SU-DHL-6 (cell line): ENCODE measurements at regions not wholly inside any gene's neighbourhood (a gene's known extent, or its start where the extent isn't known, plus 50 kb on each side); places are given as distances from the start of the nearest gene placed in this dataset.

Experiments used
- H2AFZ ChIP-seq: fragments of 200-600 bp; sonication (generic); 2 replicates; pipeline ENCODE4 v1.6.1; 2014; ENCODE audit warnings: low read depth, mild to moderate bottlenecking, moderate library complexity, mixed read lengths, antibody characterized with exemption, low read length; ENCODE audit not compliant: severe bottlenecking
- H3F3A ChIP-seq: fragments of 200-600 bp; shearing (Covaris generic); 2 replicates; pipeline ENCODE4 v1.6.0; 2016; ENCODE audit warnings: antibody characterized with exemption, mild to moderate bottlenecking; ENCODE audit not compliant: insufficient read depth
- H3K27ac ChIP-seq: fragments of 200-600 bp; sonication (generic); 2 replicates; pipeline ENCODE4 v1.5.1; 2016; ENCODE audit warnings: low read depth, mild to moderate bottlenecking, low read length, moderate library complexity, mixed read lengths
- H3K27me3 ChIP-seq: fragments of 200-600 bp; sonication (generic), shearing (Covaris generic); 2 replicates; pipeline ENCODE4 v1.6.0; 2014; ENCODE audit warnings: mild to moderate bottlenecking, low read length
- H3K36me3 ChIP-seq: fragments of 200-600 bp; sonication (generic); 2 replicates; pipeline ENCODE4 v1.6.1; 2014; ENCODE audit warnings: mild to moderate bottlenecking, low read length, mixed read lengths
- H3K4me2 ChIP-seq: fragments of 300-600, 200-600 bp; shearing (Covaris generic), sonication (generic); 2 replicates; pipeline ENCODE4 v1.6.0; 2014; ENCODE audit warnings: low read length, low read depth, mild to moderate bottlenecking; ENCODE audit not compliant: poor library complexity, severe bottlenecking
- H3K4me3 ChIP-seq: fragments of 200-600 bp; sonication (generic); 2 replicates; pipeline ENCODE4 v1.5.1; 2014; ENCODE audit warnings: antibody characterized with exemption, low read length, mild to moderate bottlenecking, mixed read lengths; ENCODE audit not compliant: insufficient read depth, poor library complexity, severe bottlenecking
- H3K79me2 ChIP-seq: fragments of 200-600 bp; sonication (generic); 2 replicates; pipeline ENCODE4 v1.6.1; 2014; ENCODE audit warnings: mild to moderate bottlenecking, low read length, moderate library complexity; ENCODE audit not compliant: insufficient read depth
- H3K9ac ChIP-seq: fragments of 200-600 bp; sonication (generic); 2 replicates; pipeline ENCODE4 v1.7.0; 2014; ENCODE audit warnings: mild to moderate bottlenecking, low read length
- H3K9me2 ChIP-seq: fragments of 200-600 bp; sonication (generic); replicated peaks from 2 replicates; pipeline ENCODE4 v1.6.1; 2014; ENCODE audit warnings: low read length; ENCODE audit not compliant: insufficient read depth
- H3K9me3 ChIP-seq: fragments of 200-600 bp; sonication (generic); 2 replicates; pipeline ENCODE4 v1.6.1; 2014; ENCODE audit warnings: low read length, mixed read lengths; ENCODE audit not compliant: insufficient read depth
- H4K20me1 ChIP-seq: fragments of 200-600 bp; sonication (generic); 2 replicates; pipeline ENCODE4 v1.6.1; 2014; ENCODE audit warnings: low read depth, mild to moderate bottlenecking, antibody characterized with exemption, low read length, moderate library complexity, mixed read lengths
- EZH2phosphoT487 ChIP-seq: fragments of 200-600 bp; sonication (generic), shearing (Covaris generic); conservative IDR thresholded peaks from 2 replicates; pipeline ENCODE4 v1.6.1; 2018; ENCODE audit warnings: mild to moderate bottlenecking, antibody characterized with exemption, low read length, moderate library complexity, mixed read lengths
- TF ChIP-seq, protein P1 (sequence below): fragments of 200-600 bp; sonication (generic); IDR thresholded peaks from one replicate; pipeline ENCODE4 v1.5.1; 2017; ENCODE audit warnings: antibody characterized with exemption, mild to moderate bottlenecking, low read length, moderate library complexity; ENCODE audit not compliant: insufficient read depth, poor library complexity, severe bottlenecking

DNA sequence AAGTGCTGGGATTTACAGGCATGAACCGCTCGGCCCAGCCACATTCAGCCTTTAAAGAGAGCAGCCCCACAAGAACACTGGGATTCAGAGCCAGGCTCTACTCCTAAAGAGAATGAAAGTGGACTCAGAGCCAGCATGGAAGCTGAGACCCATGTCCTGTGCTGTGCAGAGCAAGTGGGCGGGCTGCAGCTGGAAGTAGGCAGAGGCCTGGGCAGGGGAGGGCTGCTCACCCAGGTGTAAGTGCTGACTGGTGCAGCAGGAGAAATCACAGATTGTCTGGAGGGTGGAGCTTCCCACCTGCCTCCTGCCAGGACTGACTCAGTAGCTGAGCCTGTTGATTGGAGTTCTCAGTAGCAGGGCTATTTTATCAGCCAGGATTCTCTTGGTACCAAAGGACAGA lies 178.7 kb downstream of the KATNIP start:
- H3K36me3 ChIP-seq, result no peaks in the 10 kb centered on the region
- H3K9ac ChIP-seq, result no peak overlapping the region
- H2AFZ ChIP-seq, result no peak overlapping the region
- H3K4me3 ChIP-seq, result no peak overlapping the region
- H3K9me3 ChIP-seq, result no peaks in the 10 kb centered on the region
- no peaks in the 10 kb centered on the region for H3K27me3 ChIP-seq
- no peak overlapping the region for H3K4me2 ChIP-seq
- H3F3A ChIP-seq, result no peaks in the 10 kb centered on the region
- no peak for TF ChIP-seq EZH2phosphoT487
- TF ChIP-seq, protein P1, sequence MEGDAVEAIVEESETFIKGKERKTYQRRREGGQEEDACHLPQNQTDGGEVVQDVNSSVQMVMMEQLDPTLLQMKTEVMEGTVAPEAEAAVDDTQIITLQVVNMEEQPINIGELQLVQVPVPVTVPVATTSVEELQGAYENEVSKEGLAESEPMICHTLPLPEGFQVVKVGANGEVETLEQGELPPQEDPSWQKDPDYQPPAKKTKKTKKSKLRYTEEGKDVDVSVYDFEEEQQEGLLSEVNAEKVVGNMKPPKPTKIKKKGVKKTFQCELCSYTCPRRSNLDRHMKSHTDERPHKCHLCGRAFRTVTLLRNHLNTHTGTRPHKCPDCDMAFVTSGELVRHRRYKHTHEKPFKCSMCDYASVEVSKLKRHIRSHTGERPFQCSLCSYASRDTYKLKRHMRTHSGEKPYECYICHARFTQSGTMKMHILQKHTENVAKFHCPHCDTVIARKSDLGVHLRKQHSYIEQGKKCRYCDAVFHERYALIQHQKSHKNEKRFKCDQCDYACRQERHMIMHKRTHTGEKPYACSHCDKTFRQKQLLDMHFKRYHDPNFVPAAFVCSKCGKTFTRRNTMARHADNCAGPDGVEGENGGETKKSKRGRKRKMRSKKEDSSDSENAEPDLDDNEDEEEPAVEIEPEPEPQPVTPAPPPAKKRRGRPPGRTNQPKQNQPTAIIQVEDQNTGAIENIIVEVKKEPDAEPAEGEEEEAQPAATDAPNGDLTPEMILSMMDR, result no peak
- no peaks in the 10 kb centered on the region for H3K9me2 ChIP-seq
- no peaks in the 10 kb centered on the region for H4K20me1 ChIP-seq
- no peak overlapping the region for H3K27ac ChIP-seq
- no peaks in the 10 kb centered on the region for H3K79me2 ChIP-seq

DNA sequence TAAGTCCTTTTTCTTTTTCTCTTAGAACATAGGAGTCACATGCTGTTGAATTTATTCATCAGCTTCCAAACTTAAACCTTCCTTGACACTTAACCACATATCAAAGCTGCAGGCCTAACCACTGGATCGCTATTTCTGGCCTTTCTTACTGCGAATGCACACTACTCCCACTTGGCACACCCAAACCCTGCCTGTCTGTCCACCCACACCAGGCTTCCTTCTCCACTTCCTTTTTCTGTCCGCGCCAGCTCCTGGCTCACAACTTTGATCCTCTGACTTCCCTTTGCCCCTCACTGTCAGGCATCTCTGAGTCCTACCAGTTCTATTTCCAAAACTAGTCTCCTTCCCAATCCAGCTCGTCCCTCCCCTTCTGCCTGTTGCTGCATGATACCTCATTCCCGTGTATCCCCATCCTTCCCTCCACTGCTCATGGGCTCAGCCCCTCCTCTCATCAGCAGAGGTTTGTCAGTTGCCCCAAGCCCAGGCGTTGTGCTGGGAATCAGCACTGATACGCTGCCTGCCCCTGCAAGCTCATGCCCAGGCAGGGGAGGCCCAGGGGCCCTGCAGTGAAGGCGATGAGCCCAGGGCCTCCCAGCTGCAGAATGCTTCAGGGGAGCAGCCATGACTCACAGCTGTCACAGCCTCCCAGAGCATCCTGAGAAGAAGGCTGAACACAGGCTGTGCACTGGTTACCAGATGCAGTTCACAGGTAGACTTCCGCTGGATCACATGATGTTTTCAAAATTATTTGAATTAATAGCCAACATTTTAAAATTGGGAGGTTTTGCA lies 179.8 kb downstream of the KATNIP start:
- no peak for TF ChIP-seq EZH2phosphoT487
- TF ChIP-seq, protein P1, result no peak
- Histone ChIP-seq H3K79me2 (no peaks in the 10 kb centered on the region), H4K20me1 (no peaks in the 10 kb centered on the region), H3F3A (no peaks in the 10 kb centered on the region), H3K4me3 (no peak overlapping the region), H3K27ac (no peak overlapping the region), H3K9me3 (no peaks in the 10 kb centered on the region), H2AFZ (no peak overlapping the region), H3K4me2 (no peak overlapping the region), H3K27me3 (no peaks in the 10 kb centered on the region), H3K9ac (no peak overlapping the region), H3K9me2 (no peaks in the 10 kb centered on the region), H3K36me3 (no peaks in the 10 kb centered on the region)

DNA sequence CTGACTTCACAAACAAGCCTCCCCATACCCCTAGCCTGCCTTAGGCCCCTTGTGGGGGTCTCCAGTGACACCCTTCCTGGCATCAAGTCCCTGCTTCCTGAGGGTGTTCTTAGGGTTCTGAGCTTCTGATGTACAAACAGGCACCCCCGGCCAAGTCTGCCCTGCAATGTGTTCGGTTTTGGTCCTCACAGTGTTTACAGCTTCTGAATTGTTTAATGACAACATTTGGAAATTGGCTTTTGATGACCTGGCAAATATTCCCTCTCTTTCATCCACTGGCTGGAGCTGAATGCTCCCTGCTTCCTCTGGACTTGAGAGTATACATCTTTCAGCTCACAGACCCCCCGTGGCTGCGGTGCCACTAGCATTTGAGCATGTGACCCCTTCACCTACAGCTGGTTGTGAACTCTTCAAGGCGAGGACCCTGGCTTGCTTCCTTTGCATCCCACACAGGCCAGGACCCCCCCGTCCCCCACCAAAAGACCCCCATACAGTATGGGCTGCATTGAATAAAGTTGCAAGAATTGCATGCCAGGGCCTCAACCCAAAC lies 180.8 kb downstream of the KATNIP start:
- Histone ChIP-seq H4K20me1 (no peaks in the 10 kb centered on the region), H2AFZ (no peak overlapping the region), H3K79me2 (no peaks in the 10 kb centered on the region), H3K9me3 (no peaks in the 10 kb centered on the region), H3K4me3 (no peak overlapping the region), H3K36me3 (no peaks in the 10 kb centered on the region), H3F3A (no peaks in the 10 kb centered on the region), H3K9ac (no peak overlapping the region), H3K4me2 (no peak overlapping the region), H3K27me3 (no peaks in the 10 kb centered on the region), H3K27ac (no peak overlapping the region), H3K9me2 (no peaks in the 10 kb centered on the region)
- no peak for TF ChIP-seq EZH2phosphoT487
- TF ChIP-seq, protein P1, result no peak
